GM12878 (cell line): ENCODE measurements at regions not wholly inside any gene's neighbourhood (a gene's known extent, or its start where the extent isn't known, plus 50 kb on each side); places are given as distances from the start of the nearest gene placed in this dataset.

ENCODE experiments used
- ATAC-seq: fragments of 200-7000 bp; cut with Tn5 transposase; 3 replicates; pipeline ENCODE4 v1.9.1; 2020; ENCODE audit warnings: mild to moderate bottlenecking, moderate library complexity
- BruUV-seq: library from RNA; stranded (reverse); fragments of 400-500 nt; replicated peaks from 2 replicates; lab custom pipeline; 2021; lab: Mats Ljungman, UMichigan
- CTCF ChIA-PET: fragments of 300-600 bp; sonication (Branson Sonifier 250); formaldehyde crosslinking; extraction: SDS; loops from one replicate; lab custom pipeline; 2021; ENCODE audit warnings: inconsistent platforms; lab: Yijun Ruan, JAX
- POLR2A ChIA-PET: fragments of 350-600 bp; formaldehyde crosslinking; extraction: SDS; loops from one replicate; lab custom pipeline; 2021; ENCODE audit warnings: inconsistent platforms; lab: Charles Lee
- RAD21 ChIA-PET: fragments of 300-600 bp; sonication (Branson Sonifier 250); formaldehyde crosslinking; loops from one replicate; lab custom pipeline; 2023; ENCODE audit warnings: antibody characterized with exemption; ENCODE audit not compliant: unreplicated experiment; lab: Charles Lee
- SMC1A ChIA-PET: fragments of 300-600 bp; sonication (Branson Sonifier 250); formaldehyde crosslinking; loops from one replicate; lab custom pipeline; 2023; ENCODE audit not compliant: unreplicated experiment, uncharacterized antibody; lab: Charles Lee
- DNase-seq: peaks from one replicate; pipeline ENCODE4 v3.0.0-alpha.2; 2011; ENCODE audit warnings: low read depth, low spot score
- FAIRE-seq: peaks from 3 replicates; lab custom pipeline; 2011; peaks lifted over from hg19 to GRCh38; lab: Jason Lieb, UNC
- H2AFZ ChIP-seq: 2 replicates; pipeline ENCODE4 v1.6.0; 2011; ENCODE audit warnings: low read depth, low read length, control low read depth; ENCODE audit not compliant: control insufficient read depth
- H3K27ac ChIP-seq: 2 replicates; pipeline ENCODE4 v1.5.1; 2011; ENCODE audit warnings: control low read depth; ENCODE audit not compliant: control insufficient read depth, insufficient read depth
- H3K27me3 ChIP-seq, 2 experiments: replicated peaks in 1 of 2; 2 replicates each; pipeline versions ENCODE4 v1.6.0 to v1.6.1; 2011; ENCODE audit warnings: low read length in 1 of 2; ENCODE audit not compliant: control insufficient read depth in 2 of 2, insufficient read depth in 2 of 2
- H3K36me3 ChIP-seq, 2 experiments: 2 replicates each; pipeline ENCODE4 v1.5.1; 2011; ENCODE audit warnings: low read length in 1 of 2; ENCODE audit not compliant: control insufficient read depth in 2 of 2, insufficient read depth in 2 of 2
- H3K4me1 ChIP-seq: 2 replicates; pipeline ENCODE4 v1.6.1; 2011; ENCODE audit warnings: mild to moderate bottlenecking, low read length, moderate library complexity, mixed read lengths; ENCODE audit not compliant: control insufficient read depth, insufficient read depth
- H3K4me2 ChIP-seq: 2 replicates; pipeline ENCODE4 v1.6.0; 2011; ENCODE audit warnings: control low read depth; ENCODE audit not compliant: control insufficient read depth, insufficient read depth
- H3K4me3 ChIP-seq: fragments of 200-600 bp; sonication (generic); 2 replicates; pipeline ENCODE4 v1.5.1; 2016
- H3K79me2 ChIP-seq: 2 replicates; pipeline ENCODE4 v1.6.0; 2011; ENCODE audit warnings: low read length; ENCODE audit not compliant: control insufficient read depth, insufficient read depth
- H3K9ac ChIP-seq: 2 replicates; pipeline ENCODE4 v1.8.0; 2011; ENCODE audit warnings: low read length, control low read depth, mixed read lengths; ENCODE audit not compliant: control insufficient read depth, insufficient read depth
- H3K9me3 ChIP-seq: replicated peaks from 3 replicates; pipeline ENCODE4 v1.5.1; 2011; ENCODE audit warnings: mild to moderate bottlenecking, low read length; ENCODE audit not compliant: control insufficient read depth, insufficient read depth
- H4K20me1 ChIP-seq: 2 replicates; pipeline ENCODE4 v1.6.0; 2011; ENCODE audit not compliant: control insufficient read depth, insufficient read depth
- BACH1 ChIP-seq: fragments of 450-650 bp; IDR thresholded peaks from 2 replicates; pipeline ENCODE4 v1.6.1; 2017; ENCODE audit warnings: mild to moderate bottlenecking, borderline replicate concordance
- BCLAF1 ChIP-seq: fragments of 450-650 bp; IDR thresholded peaks from 2 replicates; pipeline ENCODE4 v1.6.1; 2017; ENCODE audit warnings: antibody characterized with exemption, mild to moderate bottlenecking, moderate library complexity
- IRF4 ChIP-seq: IDR thresholded peaks from 2 replicates; pipeline ENCODE4 v1.6.1; 2011; ENCODE audit warnings: low read depth, low read length
- MTA3 ChIP-seq: IDR thresholded peaks from 2 replicates; pipeline ENCODE4 v1.6.1; 2012; ENCODE audit warnings: low read length, inconsistent platforms, borderline replicate concordance
- POLR2A ChIP-seq: IDR thresholded peaks from 2 replicates; pipeline ENCODE4 v1.6.1; 2011; ENCODE audit warnings: low read depth, mild to moderate bottlenecking, low read length
- SIX5 ChIP-seq: IDR thresholded peaks from 2 replicates; pipeline ENCODE4 v1.6.1; 2011; ENCODE audit warnings: mild to moderate bottlenecking, low read depth, low read length, moderate library complexity; ENCODE audit not compliant: severe bottlenecking
- STAT1 ChIP-seq: fragments of 450-650 bp; conservative IDR thresholded peaks from 2 replicates; pipeline ENCODE4 v1.6.1; 2014; ENCODE audit warnings: antibody characterized with exemption, mild to moderate bottlenecking
- YY1 ChIP-seq: IDR thresholded peaks from 2 replicates; pipeline ENCODE4 v1.6.1; 2011; ENCODE audit warnings: low read depth, mild to moderate bottlenecking, low read length
- WGBS: methylation state at CpG from one replicate; pipeline ENCODE4 v1.1.6; 2016; ENCODE audit warnings: low lambda C conversion rate; ENCODE audit not compliant: insufficient replicate concordance, insufficient coverage; ENCODE audit errors: missing lambda C conversion rate; 5-methylcytosine and 5-hydroxymethylcytosine counted together
- in situ Hi-C: fragments of 300-500 bp; cut with MboI; formaldehyde crosslinking; loops from 9 replicates; pipeline ENCODE4 v1.14.3; 2018; ENCODE audit warnings: mixed read lengths
- intact Hi-C: fragments of 100-400 bp; cut with micrococcal nuclease; formaldehyde crosslinking; loops from one replicate; pipeline ENCODE4 v1.14.2; 2022; ENCODE audit not compliant: unreplicated experiment

GRCh38 chr12:24191117-24191516 lies 241.6 kb upstream of the SOX5 start (continued):
- TF ChIP-seq BCLAF1 (no peak), IRF4 (no peak), YY1 (no peak), MTA3 (no peak)

- DNase-seq (no peak), ATAC-seq (0 out of 3 replicates have a peak, but pooled peaks have one; percentile 28), FAIRE-seq (peak; percentile 13)
- Histone ChIP-seq H3K4me1 (no peaks in the 10 kb centered on the region), H2AFZ (no peak overlapping the region), H3K4me2 (no peak overlapping the region), H3K79me2 (no peaks in the 10 kb centered on the region), H3K9me3 (no peaks in the 10 kb centered on the region), H4K20me1 (no peaks in the 10 kb centered on the region), H3K27ac (no peak overlapping the region), H3K36me3 (no peaks in the 10 kb centered on the region), H3K4me3 (no peak overlapping the region), H3K27me3 (no peaks in the 10 kb centered on the region), H3K9ac (no peak overlapping the region)
- TF ChIP-seq BACH1 (no peak), STAT1 (no peak), POLR2A (no peak), SIX5 (no peak)
- ChIA-PET POLR2A (no interaction called here), SMC1A (interaction anchor here (1.2 kb wide), 1 partner anchor 11 kb away, joined by 4 read pairs; no protein-coding TSS in a partner anchor), CTCF (no interaction called here), RAD21 (interaction anchor here (0.6 kb wide), 1 partner anchor 30 kb away, joined by 3 read pairs; no protein-coding TSS in a partner anchor)
- in situ Hi-C loops (no loop called here), intact Hi-C loops (no loop called here)
- WGBS, result 5% methylated on average over 1 of the region's 1 CpG
- no TSS peak for BruUV-seq
Observed at GRCh38 chr12:24185782-24186181, 236.3 kb upstream of the SOX5 start.
